HG03571 (cell line): ENCODE measurements at regions not wholly inside any gene's neighbourhood (a gene's known extent, or its start where the extent isn't known, plus 50 kb on each side); places are given as distances from the start of the nearest gene placed in this dataset.

Experiments
- ATAC-seq: cut with Tn5 transposase; IDR thresholded peaks from one replicate; pipeline ENCODE4 v1.9.1; 2021; ENCODE audit not compliant: unreplicated experiment

- ATAC-seq: peak; percentile 90
These were observed 215.5 kb upstream of the USP25 start for GRCh38 chr21:15514073-15514946.

GRCh38 chr21:15515908-15516307, 213.9 kb upstream of the USP25 start:
- ATAC-seq: no peak

GRCh38 chr21:15517394-15517793, 212.4 kb upstream of the USP25 start:
- ATAC-seq: no peak

GRCh38 chr21:15520811-15521643, 208.8 kb upstream of the USP25 start:
- no peak for ATAC-seq

- ATAC-seq: no peak
These were observed 208.2 kb upstream of the USP25 start for GRCh38 chr21:15521644-15522001.

- no peak for ATAC-seq
These were observed 207.6 kb upstream of the USP25 start for GRCh38 chr21:15522148-15522547.

- ATAC-seq: no peak
These were observed 204.9 kb upstream of the USP25 start for GRCh38 chr21:15524855-15525254.

- no peak for ATAC-seq
These were observed 203.0 kb upstream of the USP25 start for GRCh38 chr21:15526798-15527197.

GRCh38 chr21:15528346-15528745, 201.4 kb upstream of the USP25 start:
- ATAC-seq: no peak

GRCh38 chr21:15531986-15532385, 197.8 kb upstream of the USP25 start:
- ATAC-seq: no peak

- ATAC-seq: no peak
These were observed 196.2 kb upstream of the USP25 start for GRCh38 chr21:15533618-15534017.

GRCh38 chr21:15534450-15534886, 195.3 kb upstream of the USP25 start:
- no peak for ATAC-seq

- ATAC-seq: no peak
These were observed 190.4 kb upstream of the USP25 start for GRCh38 chr21:15539376-15539775.

- no peak for ATAC-seq
These were observed 186.3 kb upstream of the USP25 start for GRCh38 chr21:15543473-15543872.

- ATAC-seq: no peak
These were observed 180.1 kb upstream of the USP25 start for GRCh38 chr21:15549671-15550070.

- ATAC-seq: no peak
These were observed 176.8 kb upstream of the USP25 start for GRCh38 chr21:15552914-15553494.

GRCh38 chr21:15557925-15558324, 171.9 kb upstream of the USP25 start:
- no peak for ATAC-seq

GRCh38 chr21:15558884-15559283, 170.9 kb upstream of the USP25 start:
- ATAC-seq: no peak

- no peak for ATAC-seq
These were observed 170.1 kb upstream of the USP25 start for GRCh38 chr21:15559660-15560059.

GRCh38 chr21:15560383-15561056, 169.3 kb upstream of the USP25 start:
- ATAC-seq: no peak

GRCh38 chr21:15562748-15563147, 167.0 kb upstream of the USP25 start:
- ATAC-seq: no peak
